Fibroblast of upper back skin (primary cell): ENCODE measurements at regions not wholly inside any gene's neighbourhood (a gene's known extent, or its start where the extent isn't known, plus 50 kb on each side); places are given as distances from the start of the nearest gene placed in this dataset.
"Not testable (repeated sequence)": the region's sequence is repeated elsewhere in the genome, so short reads cannot be mapped to it uniquely, and the experiment has no call there.

ENCODE experiments used
- DNase-seq: peaks from one replicate; pipeline ENCODE4 v3.0.0-alpha.2; 2013

DNA sequence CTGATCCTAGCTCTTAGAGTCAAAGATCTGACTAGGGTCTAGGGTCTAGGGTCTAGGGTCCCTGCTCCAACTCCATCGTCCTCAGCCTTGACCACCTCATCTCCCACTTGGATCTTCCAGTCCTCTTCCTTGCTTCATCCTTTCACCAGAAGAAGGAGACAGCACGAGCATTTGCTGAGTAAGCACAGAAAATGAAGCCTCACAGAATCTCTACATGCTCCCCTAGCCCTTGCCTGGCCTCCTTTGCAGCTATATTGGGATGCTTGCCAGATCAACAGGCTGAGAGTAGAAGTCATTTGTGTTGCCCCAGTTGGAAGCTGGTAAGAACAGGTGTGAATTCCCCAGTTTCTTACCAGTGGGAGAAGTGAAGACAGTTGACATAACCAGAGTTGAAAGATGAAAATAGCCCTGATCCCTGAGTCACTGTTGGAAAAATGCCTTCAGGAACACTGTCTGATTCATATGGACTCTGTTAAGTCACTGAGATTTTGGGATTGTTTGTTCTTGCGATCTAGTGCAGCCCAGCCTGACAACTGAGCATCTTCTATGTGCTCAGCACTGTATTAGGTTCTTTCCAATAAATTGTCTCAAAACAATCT lies 552.5 kb downstream of the INSC start:
- no peak for DNase-seq

GRCh38 chr11:15668718-15669117 lies 554.0 kb downstream of the INSC start:
- DNase-seq, result no peak

DNA sequence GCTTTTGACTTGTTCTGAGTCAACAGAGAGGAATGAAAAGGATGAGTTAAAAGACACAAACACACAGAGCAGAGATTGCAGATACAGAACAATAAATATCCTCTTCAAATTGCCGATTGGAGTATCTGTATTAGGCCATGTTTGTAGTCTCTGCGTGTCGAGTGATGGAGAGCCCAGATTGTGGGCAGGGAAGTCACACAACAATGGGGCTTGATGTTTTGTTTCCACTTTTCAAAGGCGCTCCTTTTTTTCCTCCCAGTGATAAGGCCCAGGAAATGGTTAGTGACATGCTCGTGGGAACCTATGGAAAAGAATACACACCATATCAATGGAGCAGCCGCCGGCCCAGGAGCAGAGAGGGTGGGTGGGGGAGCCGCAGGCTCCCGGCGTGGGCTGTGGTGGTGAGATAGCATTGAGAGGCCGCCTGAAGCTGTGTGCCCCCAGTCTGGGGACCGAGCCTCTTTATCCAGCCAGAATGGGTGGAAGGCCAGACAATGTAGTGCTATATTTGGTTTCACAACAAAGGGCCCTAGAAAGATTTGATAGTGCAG lies 555.9 kb downstream of the INSC start:
- no peak for DNase-seq

DNA sequence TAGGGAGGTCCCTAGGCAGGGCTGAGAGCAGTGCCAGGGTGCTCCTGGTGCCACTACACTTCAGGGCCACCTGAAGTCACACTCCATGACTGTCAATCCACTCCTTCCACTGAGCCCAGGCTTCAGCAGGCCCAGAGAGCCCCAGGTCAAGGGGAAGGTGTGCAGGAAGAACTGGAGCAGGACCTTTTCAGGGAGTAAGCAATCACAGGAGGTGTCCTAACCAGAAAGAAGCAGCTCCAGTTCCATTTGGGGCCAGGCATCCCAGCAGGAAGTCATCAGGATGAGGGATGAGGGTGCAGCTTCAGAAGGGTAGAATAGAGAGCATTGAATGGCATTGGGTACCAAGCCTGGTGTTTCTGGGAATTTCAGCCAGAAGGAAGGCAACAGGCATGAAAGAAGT lies 556.5 kb downstream of the INSC start:
- DNase-seq, result no peak

GRCh38 chr11:15672825-15673224 lies 558.1 kb downstream of the INSC start:
- no peak for DNase-seq

DNA sequence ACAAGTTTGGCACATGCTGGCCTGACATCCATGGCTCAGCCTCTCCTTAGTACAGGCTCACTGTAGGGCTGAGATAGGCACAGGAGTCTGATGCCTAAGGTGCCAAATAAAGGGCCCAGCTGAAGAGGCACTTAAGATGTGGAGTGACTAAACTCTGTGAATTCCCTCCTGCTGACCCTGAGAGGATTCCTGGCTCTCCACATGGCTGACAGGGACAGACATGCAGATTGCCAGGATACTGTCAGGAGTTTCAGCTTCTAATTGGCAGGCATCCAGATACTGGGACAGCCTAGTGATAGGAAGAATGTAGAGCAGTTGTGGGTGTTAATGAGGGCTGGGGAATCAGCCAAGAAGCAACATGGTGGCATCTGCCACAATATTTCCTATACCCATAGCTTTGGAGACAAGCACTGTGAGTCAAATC lies 558.7 kb downstream of the INSC start:
- DNase-seq, result no peak

GRCh38 chr11:15674756-15675155 lies 560.0 kb downstream of the INSC start:
- DNase-seq, result no peak

GRCh38 chr11:15675683-15676082 lies 561.0 kb downstream of the INSC start:
- DNase-seq, result no peak

GRCh38 chr11:15677181-15677580 lies 562.5 kb downstream of the INSC start:
- no peak for DNase-seq

GRCh38 chr11:15683528-15683927 lies 568.8 kb downstream of the INSC start:
- no peak for DNase-seq

DNA sequence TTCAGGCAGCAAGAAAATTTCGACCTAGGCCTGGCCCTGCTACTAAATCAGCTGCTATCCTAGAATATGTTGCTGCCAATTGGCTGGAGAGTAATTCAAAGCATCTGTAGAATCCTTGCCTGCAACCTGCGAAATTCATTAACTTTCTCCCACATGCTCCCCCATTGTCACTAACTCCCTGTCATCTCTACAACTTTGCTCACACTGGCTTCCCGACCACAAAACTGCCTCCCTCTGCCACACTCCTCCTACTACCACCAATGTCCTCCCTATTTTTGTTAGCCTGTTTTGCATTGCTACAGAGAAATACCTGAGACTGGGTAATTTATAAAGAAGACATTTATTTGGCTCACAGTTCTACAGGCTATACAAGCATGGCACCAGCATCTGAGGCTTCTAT lies 570.6 kb downstream of the INSC start:
- DNase-seq, result no peak

DNA sequence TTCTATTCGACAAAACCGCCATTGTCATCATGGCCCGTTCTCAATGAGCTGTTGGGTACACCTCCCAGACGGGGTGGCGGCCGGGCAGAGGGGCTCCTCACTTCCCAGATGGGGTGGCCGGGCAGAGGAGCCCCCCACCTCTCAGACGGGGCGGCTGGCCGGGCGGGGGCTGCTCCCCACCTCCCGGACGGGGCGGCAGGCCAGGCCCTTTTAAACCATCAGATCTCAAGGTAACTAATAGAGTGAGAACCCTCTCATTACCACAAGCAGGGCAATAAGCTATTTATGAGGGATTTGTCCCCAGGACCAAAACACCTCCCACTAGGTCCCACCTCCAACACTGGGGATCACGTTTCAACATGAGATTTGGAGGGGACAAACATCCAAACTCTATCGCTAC lies 571.5 kb downstream of the INSC start:
- DNase-seq, result not testable (repeated sequence)

DNA sequence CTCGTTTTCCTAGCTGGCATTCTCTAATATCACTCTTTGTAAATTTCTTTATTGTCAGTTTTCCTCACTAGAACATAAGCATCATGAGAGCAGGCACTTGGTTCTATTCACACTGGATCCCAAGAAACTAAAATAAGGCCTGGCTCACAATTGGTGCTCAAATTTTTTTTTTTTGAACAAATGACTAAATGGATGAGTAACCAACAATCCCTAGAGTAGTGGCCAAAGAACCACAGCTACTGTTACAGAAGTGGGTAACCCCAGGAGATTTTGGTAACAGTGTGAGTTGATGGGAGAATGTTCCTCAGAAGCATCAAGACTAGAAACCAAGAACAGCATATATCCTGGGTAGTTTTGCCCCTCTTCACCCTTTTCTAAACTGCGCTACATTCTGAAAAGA lies 572.6 kb downstream of the INSC start:
- no peak for DNase-seq

- DNase-seq, result no peak
Observed at GRCh38 chr11:15688351-15688792, 573.6 kb downstream of the INSC start.

GRCh38 chr11:15690320-15690719 lies 575.6 kb downstream of the INSC start:
- no peak for DNase-seq

GRCh38 chr11:15692739-15693138 lies 578.0 kb downstream of the INSC start:
- peak; percentile 26 for DNase-seq

DNA sequence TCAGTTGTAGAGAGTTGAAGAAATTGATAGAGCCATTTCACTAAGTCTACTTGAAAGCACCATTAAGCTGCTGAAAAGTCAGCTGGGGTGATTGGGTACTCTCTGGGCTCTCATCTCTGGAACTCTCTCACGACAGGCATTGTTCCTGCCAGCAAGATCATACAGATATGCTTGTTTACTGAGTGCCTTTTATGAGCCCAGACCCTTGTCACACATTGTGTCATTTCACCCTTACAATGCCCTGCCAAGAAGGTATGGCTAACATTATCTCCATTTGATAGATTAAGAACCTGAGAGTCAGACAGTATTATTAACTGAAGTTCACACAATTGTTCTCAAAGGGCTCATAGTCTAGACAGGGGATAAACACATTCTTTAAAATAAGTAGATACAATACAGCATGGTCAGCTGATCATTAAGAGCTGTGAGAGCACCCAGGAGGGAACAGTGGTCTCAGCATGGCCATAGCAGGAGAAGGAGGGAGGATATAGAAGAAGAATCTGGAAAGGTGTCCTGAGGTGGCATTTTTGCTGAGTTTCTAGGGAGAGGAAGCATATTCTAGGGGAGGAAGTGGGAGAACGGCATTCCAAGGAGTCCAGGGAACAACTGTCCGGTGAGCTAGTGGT lies 580.5 kb downstream of the INSC start:
- no peak for DNase-seq

GRCh38 chr11:15696069-15696468 lies 581.3 kb downstream of the INSC start:
- no peak for DNase-seq

DNA sequence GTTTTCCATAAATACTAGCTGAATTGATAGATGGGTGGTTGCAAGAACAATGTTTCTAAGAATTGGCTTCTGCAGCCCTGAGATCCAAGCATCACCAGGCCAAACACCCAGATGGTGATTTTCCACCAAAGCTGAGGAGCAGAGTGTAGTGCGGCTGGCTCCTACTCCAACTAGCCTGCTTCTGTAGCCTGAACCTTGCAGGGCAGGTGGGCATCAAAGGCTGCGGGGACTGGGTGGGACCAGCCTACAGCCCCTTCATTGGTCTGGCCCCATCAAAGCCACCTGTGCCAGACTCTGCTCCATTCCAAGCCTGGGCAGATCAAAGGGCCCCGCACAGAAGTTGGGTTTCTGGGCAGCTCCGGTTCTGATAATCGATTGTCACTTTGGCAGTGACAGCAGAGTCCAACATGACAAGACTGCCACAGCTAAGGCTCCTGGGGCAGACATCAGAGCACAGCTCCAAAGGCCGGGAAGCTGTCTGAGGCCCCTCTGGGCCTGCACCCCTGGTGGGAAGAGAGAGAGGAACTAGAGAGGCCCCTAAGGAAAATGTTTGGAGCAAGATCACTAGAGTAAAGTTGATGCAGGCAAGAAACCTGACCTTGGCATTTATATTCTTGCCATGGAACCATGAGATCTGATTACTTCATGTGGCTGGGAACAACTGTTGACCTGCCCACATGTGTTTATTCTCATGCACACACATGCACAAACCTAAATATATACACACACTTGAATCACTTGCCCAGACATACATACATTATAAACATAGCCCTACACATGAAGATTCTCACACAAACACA lies 582.9 kb downstream of the INSC start:
- DNase-seq, result no peak

GRCh38 chr11:15698855-15699254 lies 584.1 kb downstream of the INSC start:
- DNase-seq, result no peak

- no peak for DNase-seq
Observed at GRCh38 chr11:15699978-15700377, 585.3 kb downstream of the INSC start.

GRCh38 chr11:15700456-15700855 lies 585.7 kb downstream of the INSC start:
- no peak for DNase-seq

- DNase-seq, result no peak
Observed at GRCh38 chr11:15704064-15704463, 589.3 kb downstream of the INSC start.

DNA sequence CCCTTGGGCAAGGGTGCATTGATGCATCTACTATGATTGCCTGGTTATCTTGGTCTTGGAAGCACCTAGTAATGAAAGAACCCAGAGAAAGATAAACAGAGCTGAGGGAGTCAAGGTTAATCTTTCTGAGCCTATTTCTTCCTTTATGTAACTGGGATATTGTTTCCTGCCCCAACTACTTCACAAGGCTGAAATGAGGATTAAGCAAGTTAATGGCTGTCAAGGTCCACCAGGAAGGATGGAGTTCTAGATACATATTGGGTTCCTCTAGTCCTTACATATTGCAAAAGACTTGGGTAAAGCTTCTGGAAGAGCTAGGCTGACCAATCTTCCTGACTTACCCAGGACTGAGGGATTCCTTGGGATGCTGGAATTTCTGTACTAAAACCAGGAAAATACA lies 589.8 kb downstream of the INSC start:
- DNase-seq, result no peak
